GM12892 (cell line): ENCODE measurements at regions not wholly inside any gene's neighbourhood (a gene's known extent, or its start where the extent isn't known, plus 50 kb on each side); places are given as distances from the start of the nearest gene placed in this dataset.

Experiments used
- POLR2A ChIP-seq: IDR thresholded peaks from 2 replicates; pipeline ENCODE4 v1.6.1; 2011; ENCODE audit warnings: low read depth, low read length, control low read depth
- POLR2AphosphoS5 ChIP-seq: IDR thresholded peaks from 2 replicates; pipeline ENCODE4 v1.6.1; 2011; ENCODE audit warnings: low read depth, low read length, control low read depth
- TAF1 ChIP-seq: IDR thresholded peaks from 2 replicates; pipeline ENCODE4 v1.6.1; 2011; ENCODE audit warnings: low read depth, mild to moderate bottlenecking, control low read depth, low read length, borderline replicate concordance

- TF ChIP-seq POLR2A (no peak), TAF1 (no peak), POLR2AphosphoS5 (no peak)
These were observed 242.2 kb downstream of the HGF start for GRCh38 chr7:81527651-81528050.
